HG02678 (cell line): ENCODE measurements at regions not wholly inside any gene's neighbourhood (a gene's known extent, or its start where the extent isn't known, plus 50 kb on each side); places are given as distances from the start of the nearest gene placed in this dataset.

Experiments
- ATAC-seq: cut with Tn5 transposase; IDR thresholded peaks from one replicate; pipeline ENCODE4 v1.9.1; 2021; ENCODE audit warnings: mild to moderate bottlenecking, moderate library complexity; ENCODE audit not compliant: unreplicated experiment

DNA sequence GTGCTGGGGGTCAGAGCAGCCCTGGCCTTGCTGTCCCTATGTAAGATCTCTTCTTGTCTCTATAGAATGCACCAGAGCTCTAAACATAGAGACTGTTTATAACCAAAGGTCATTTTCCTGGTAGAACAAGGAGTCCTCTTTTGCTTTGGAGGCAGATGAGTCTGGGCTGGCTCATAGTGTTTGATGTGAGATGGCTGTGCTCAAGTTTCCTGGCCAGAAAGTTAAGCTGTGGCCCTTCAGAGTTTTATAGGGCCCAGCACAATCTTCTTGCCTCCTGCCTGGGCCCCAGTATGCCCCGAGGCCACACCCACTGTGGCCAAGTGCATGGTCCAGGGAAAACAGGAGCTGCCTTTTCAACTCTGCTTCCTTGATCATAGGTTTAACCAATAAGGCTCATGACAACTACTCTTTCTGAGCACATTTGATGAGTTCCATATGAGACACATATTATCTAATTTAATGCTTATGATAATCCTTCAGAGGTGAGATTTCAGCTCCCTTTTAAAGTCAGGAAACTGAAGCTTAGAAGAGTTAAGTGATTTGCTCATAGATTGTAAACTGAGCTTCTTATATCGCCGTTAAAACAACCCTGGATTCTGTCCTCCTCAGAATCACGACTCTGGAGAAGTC lies 66.3 kb downstream of the MYCN start:
- no peak for ATAC-seq

DNA sequence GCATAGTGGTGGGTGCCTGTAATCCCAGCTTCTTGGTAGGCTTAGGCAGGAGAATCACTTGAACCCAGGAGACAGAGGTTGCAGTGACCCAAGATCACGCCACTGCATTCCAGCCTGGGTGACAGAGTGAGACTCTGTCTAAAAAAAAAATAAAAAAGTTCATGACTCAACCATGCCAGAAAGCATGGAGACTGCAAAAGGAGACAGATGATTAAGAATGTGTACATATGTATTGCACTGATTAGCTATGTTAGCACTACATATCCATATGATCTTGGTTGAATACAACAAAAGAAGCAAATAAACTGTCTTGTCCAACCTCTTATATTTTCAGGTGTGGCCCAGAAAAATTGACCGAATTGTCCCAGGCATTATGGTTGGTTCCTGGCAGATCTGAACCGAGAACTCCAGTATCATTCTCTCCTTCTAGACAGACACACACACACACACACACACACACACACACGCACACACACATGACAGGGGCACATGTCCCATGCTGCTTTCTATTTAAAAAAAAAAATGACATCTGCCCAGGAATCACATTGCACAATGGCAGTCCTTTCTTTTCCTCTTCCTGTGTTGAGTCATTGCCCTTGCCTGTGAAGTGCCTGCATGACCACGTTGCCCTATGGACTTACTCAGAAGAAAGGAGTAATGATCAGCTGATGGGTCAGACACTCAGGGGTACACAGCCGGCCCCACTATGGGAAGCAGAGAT lies 65.6 kb downstream of the MYCN start:
- ATAC-seq = no peak

DNA sequence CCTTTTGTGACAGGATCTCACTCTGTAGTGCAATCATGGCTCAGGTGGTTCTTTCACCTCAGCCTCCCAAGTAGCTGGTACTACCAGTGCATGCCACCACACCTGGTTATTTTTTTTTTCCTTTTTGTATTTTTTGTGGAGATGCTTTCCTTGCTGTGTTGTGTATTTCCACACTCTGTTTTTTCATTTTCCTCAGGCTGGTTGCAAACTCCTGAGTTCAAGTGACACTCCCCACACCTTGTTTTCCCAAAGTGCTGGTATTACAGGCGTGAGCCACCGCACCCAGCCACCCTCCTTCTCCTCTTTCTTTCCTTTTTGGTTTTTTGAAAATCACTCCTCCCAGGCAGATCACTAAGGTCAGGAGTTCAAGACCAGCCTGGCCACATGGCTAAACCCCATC lies 65.0 kb downstream of the MYCN start:
- no peak for ATAC-seq

DNA sequence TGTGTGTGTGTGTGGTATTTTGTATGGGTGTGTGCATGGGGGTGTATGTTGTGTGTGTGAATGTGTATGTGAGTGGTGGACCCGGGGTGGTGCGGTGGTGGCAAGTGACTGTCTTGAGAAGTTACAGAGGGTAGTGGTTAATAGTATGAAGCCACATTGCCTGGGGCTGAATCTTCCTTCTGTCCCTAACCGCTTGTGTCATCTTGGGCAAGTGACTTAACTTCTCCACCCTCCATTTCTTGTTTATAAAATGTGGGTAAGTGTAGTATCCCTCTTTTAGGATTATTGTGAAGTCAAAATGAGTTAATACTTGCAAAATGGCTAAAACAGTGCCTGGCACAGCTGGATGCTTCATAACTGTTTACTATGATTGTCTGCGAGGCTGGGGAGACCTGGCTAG lies 63.5 kb downstream of the MYCN start:
- ATAC-seq = no peak

DNA sequence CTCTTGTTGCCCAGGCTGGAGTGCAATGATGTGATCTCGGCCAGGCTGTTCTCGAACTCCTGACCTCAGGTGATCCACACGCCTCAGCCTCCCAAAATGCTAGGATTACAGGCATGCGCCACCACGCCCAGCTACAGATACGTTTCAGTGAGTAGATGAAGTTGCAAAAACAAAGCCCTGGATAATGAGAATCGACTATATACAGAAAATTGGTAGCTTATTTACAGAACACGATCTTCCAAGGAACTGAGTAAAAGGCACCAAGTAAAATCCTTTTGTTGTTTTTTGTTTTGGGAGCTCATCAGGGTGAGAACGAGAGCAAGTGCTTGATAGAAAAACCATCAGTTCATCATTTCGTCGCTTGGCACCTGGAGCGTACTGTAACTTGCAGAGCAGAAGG lies 62.8 kb downstream of the MYCN start:
- no peak for ATAC-seq

DNA sequence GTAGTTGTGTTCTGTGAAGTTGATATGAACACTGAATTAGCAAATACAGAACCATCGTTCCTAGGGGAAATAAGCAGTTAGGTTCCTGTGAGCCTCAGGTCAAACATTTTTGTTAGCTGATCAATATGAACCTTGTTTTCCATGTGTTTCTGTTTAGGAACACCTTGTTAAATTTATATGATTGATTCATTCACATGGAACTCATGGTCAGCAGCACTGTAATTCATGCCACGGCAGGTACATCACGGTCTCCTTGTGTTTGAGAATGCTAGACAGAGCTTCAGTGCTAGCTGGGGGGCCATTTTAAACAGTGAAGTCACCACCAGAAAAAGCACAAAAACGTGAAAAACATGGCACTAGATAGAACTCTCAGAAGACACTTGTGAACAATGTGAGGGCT lies 62.2 kb downstream of the MYCN start:
- no peak for ATAC-seq

DNA sequence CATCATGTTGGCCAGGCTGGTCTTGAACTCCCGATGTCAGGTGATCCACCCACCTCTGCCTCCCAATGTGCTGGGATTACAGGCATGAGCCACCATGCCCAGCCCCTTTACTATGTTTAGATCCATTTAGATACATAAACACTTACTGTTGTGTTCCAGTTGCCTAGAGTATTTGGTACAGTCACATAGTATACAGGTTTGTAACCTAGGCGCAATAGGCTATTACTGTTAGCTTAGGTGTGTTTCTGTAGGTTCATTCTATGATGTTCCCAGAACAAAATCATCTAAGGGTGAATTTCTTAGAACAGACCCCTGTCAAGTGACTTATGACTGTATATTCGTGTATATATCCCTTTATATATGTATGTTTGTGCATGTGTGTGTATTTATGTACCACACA lies 61.8 kb downstream of the MYCN start:
- no peak for ATAC-seq

DNA sequence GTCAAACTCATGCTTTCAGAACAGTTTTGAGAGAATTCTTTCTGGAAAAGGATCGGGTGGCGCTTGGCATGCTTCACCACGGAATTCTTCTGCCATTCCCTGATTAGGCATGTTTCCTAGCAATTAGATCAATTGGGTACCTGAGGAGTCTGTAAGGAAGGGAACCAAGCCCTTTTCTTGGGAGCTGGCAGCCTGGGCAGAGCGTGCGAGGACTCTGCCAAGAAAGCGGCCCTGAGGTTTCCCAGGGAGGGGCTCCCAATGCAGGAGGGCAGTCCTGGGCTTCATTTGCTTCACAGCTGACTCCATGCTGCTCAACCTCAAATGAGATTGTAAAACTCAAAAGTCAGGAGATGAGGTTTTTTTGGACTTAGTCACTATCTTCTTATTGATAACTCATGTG lies 60.3 kb downstream of the MYCN start:
- no peak for ATAC-seq

DNA sequence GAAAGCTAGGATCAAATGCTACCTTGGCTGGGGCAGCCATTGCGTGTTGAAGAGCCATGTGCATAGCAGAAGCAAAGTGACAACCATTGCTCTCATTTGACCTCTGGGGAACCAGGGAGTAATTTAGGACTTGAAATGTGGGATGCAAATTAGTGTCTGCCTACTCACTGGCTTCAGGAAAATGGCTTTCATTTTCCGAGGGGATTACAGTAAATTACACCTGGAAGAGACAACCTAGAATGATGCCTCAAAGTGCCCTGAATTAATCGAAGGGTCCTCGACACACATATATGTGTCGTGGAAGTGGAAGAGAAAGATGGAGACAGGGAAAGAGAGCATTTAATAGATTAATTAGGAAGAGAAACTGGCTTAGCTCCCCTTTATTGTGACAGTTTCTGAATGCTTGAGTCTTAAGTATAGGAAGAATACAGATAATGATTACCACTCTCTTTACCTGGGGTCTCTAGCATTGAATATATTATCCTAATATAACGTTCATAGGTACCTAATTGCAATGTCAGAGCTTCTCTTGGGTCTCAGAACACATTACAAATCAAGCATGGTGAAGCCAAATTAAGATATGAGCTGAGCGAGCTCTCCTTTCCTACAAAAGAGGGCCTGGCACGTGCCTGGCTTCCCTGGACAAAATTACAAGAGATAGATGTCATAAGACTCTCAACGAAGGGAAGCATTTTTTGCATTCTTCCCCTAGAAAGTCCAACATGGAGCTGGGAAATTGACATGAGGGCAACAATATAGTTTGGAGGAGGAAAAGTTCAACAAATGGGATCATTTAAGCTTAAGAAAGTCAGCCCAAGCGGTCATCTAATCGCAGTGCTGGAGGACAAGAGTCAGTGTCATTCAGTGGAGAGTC lies 59.5 kb downstream of the MYCN start:
- no peak for ATAC-seq

DNA sequence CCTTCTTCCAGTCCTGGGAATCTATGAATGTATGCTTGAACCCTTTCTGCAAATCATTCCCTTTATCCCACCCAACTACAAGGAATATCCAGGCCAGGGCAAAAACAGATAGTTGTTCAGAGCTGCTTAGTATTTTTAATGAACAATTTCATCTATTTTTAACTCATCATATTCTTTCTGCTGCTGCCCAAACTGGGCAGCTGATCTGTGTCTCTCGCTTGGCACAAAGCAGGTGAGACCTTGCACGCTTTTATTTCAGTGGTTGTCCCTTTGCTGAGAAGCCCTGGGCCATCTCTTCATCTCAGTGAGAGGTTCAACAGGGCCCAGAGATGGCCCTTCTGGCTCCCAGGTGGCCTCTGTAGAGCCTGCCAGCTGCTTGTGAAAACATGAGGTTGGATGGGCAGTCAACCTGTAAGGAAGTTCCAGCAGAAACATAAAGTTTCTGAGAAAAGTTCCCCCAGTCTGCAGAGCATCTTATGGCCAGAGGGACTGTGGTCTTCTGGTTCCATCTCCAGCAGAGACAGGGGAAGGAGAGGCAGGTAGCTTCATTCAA lies 57.5 kb downstream of the MYCN start:
- ATAC-seq = no peak

DNA sequence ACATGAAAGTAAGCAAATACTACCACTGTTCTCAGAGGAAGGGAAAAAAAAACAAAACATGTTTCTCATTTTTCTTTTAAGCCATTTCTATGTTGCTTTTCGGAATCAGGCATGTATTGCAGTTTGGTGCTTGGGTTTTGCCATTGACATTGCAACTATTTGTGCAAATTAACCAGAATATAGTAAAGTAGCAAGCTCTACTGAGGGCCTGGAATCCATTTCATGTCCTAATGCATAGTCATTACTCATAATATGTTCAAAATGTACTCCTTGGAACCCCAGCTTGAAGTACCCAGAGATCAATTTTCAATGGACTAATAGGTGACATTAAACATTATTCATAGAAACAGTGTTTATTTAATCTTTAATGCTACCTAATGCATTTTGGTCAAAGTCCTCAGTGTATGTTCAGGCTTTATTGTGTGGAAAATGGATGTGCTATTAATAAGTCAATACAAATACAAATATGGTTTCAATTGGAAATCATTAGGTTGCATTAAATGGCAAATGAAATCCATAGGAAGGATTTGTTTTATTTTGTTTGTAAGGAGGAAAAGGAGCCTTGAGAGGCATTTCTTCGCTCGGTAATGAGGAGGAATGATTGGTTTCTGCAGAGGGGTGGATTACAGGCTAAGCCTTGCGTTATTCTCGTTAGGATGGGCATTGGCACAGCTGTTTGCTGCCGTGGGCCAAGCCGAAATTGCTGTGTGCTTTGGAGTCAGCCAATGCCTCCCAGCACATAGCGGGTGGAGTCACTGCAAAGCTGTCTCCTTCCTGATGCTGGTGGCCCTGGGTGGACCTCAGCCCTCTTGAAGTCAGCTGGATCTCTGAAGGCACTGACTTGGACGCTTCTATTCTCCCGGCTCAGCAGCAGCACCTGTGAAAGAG lies 56.4 kb downstream of the MYCN start:
- no peak for ATAC-seq
